ENCODE measurements at regions not wholly inside any gene's neighbourhood (a gene's known extent, or its start where the extent isn't known, plus 50 kb on each side); places are given as distances from the start of the nearest gene placed in this dataset.

DNA sequence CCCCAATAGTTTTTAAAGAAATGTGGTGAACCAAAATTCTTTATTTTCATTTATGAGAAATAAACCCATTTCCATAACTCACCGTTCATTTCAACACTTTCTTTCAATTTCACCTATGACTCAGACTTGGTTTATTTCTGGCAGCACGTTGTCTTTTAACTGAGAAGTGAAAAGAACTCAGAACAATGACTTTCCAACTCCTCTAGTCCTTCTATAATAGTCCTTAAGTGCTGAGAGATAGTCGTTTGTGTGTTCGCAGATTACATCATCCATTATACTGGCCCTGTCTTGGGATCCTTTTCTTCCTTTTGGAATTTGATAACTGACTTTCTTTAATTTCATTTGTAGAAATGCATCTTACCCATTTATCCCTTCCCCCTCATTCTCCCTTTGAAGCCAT is 113.6 kb downstream of the GLUD2 start:
- TF ChIP-seq POLR2AphosphoS5 (IDR thresholded peaks at IDR 0.05) = no peak
- TF ChIP-seq, protein P1, sequence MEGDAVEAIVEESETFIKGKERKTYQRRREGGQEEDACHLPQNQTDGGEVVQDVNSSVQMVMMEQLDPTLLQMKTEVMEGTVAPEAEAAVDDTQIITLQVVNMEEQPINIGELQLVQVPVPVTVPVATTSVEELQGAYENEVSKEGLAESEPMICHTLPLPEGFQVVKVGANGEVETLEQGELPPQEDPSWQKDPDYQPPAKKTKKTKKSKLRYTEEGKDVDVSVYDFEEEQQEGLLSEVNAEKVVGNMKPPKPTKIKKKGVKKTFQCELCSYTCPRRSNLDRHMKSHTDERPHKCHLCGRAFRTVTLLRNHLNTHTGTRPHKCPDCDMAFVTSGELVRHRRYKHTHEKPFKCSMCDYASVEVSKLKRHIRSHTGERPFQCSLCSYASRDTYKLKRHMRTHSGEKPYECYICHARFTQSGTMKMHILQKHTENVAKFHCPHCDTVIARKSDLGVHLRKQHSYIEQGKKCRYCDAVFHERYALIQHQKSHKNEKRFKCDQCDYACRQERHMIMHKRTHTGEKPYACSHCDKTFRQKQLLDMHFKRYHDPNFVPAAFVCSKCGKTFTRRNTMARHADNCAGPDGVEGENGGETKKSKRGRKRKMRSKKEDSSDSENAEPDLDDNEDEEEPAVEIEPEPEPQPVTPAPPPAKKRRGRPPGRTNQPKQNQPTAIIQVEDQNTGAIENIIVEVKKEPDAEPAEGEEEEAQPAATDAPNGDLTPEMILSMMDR (IDR thresholded peaks at IDR 0.05) = no peak
- no peak for TF ChIP-seq POLR2A (IDR thresholded peaks at IDR 0.05)
